ENCODE measurements at regions not wholly inside any gene's neighbourhood (a gene's known extent, or its start where the extent isn't known, plus 50 kb on each side); places are given as distances from the start of the nearest gene placed in this dataset.

DNA sequence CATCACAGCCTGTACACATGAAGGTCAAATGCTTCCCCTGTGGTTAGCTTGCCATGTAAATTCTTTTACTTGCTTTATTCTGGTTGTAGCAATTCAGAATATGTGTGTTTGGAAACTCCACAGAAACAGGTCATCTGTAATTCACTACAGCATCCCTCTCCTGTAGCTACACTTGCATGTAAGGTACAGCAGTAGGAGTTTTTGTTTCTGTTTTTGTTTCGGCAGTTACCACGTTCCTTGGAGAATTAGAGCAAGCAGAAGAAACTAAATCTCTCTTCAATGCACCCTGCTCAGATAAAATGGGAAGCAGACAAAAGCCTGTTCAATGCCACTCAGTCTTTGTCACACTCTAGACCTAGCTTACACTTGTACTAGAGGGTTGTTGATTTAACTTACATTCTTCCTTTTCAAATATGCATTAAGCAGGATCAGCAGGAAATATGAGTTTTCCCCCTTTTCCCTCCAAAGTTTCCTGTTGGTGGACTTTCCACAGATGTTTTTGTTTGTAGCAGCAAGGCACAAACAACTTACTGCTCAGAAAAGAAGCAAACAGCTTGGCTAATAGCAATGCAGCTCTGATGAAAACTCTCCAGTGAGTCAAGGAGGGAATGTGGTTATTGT is 80.9 kb downstream of the YIPF5 start:
- ATAC-seq (ENCODE audit: low FRiP score) (peak; percentile 7), DNase-seq (ENCODE audit: low spot score) (no peak)
- TF ChIP-seq, protein P1, sequence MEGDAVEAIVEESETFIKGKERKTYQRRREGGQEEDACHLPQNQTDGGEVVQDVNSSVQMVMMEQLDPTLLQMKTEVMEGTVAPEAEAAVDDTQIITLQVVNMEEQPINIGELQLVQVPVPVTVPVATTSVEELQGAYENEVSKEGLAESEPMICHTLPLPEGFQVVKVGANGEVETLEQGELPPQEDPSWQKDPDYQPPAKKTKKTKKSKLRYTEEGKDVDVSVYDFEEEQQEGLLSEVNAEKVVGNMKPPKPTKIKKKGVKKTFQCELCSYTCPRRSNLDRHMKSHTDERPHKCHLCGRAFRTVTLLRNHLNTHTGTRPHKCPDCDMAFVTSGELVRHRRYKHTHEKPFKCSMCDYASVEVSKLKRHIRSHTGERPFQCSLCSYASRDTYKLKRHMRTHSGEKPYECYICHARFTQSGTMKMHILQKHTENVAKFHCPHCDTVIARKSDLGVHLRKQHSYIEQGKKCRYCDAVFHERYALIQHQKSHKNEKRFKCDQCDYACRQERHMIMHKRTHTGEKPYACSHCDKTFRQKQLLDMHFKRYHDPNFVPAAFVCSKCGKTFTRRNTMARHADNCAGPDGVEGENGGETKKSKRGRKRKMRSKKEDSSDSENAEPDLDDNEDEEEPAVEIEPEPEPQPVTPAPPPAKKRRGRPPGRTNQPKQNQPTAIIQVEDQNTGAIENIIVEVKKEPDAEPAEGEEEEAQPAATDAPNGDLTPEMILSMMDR (IDR thresholded peaks at IDR 0.05), result no peak

DNA sequence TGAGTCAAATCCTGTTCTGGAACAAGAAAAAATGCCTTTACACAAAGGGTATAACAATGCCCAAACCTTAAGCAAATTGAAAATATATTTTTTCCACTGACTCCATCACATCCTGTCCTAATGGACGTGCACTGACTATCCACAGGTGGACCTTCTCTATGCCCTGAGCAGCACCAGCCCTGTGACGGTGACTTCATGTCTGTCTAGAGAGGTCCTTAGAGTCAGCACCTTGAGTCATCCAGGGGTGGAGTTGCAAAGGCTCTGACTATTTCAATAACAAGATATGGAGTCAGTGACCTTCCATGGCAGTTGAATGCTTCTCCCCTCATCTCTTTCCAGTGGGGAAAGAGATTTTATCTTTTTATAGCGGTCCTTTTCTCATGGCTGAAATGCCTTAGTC is 78.0 kb downstream of the YIPF5 start:
- TF ChIP-seq, protein P1 (IDR thresholded peaks at IDR 0.05), result no peak
- ATAC-seq (ENCODE audit: low FRiP score) (no peak), DNase-seq (ENCODE audit: low spot score) (no peak)

DNA sequence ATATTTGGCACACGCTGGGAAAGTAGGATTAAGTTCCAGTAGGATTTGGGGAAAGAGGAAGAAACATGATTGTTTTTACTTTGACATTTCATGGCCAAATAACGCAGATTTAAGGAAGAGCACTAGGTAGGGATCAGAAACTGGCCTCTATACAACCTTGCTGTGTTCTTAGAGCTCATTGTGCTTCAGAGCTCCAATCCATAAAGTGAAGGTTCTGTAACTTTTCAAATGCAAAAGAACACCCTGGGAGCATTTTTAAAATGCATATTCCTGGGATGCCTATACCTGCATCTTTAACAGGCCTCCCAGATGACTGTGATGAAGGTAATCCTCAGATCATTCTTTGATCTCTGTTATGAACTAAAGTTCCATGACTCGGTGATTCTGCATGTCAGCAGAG is 77.1 kb downstream of the YIPF5 start:
- TF ChIP-seq, protein P1 (IDR thresholded peaks at IDR 0.05), result no peak
- DNase-seq (ENCODE audit: low spot score) (no peak), ATAC-seq (ENCODE audit: low FRiP score) (no peak)

DNA sequence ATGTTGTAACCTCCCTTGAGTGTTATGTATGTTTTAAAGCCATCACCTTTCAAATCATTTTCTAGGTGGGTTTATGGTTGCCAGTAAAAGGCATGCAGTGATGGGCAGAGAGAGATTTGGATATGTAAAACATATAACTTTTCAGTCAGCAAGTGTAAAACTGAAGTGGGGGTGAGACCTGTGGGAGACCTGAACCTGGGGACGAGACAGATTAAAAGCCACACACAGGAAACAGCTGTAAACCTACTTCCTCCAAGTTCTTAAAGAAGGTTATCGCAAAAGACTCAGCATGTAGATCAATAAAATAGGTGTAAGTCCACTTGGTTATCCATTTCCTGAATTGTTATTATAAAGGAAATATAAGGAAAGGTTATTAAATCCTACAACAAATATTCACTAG is 76.6 kb downstream of the YIPF5 start:
- ATAC-seq (ENCODE audit: low FRiP score) (no peak), DNase-seq (ENCODE audit: low spot score) (no peak)
- TF ChIP-seq, protein P1 (IDR thresholded peaks at IDR 0.05), result no peak

DNA sequence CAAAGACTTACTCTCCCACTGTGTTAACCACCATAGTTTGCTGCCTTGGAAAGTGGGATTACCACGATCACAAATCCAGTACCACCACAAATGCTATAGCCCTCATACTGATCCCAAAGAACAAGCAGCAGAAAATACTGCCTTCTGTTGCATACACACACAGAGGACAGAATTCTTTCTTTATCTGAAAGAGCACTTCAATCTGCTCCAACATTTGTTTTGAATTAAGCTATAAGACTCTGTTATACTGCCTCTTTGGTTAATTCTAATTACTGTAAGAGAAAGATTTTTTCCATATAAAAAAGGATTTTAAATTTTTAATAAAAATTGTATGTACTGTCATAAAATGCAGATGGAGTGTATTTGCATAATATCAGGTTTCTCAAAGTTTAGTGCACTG is 69.8 kb downstream of the YIPF5 start:
- ATAC-seq (ENCODE audit: low FRiP score) (no peak), DNase-seq (ENCODE audit: low spot score) (no peak)
- TF ChIP-seq, protein P1 (IDR thresholded peaks at IDR 0.05), result no peak

DNA sequence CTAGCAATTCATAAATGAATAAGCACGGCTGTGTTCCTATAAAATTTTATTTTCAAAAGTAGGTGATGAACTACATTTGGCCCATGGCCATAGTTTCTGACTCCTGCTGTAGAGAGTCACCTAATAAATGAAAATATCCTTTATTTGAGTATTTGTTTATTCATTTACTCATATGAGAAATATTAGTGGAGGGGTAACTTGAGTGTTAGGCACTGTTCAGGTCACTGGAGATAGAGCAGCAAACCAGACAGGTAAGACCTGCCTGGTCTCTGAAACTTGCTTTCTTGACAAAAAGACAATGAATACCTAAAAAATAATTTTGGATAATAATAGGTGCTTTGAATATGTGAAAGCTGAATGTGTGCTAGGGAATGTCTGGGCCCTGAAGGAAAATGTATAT is 68.8 kb downstream of the YIPF5 start:
- no peak for DNase-seq (ENCODE audit: low spot score)
- TF ChIP-seq, protein P1 (IDR thresholded peaks at IDR 0.05), result no peak
- no peak for ATAC-seq (ENCODE audit: low FRiP score)

DNA sequence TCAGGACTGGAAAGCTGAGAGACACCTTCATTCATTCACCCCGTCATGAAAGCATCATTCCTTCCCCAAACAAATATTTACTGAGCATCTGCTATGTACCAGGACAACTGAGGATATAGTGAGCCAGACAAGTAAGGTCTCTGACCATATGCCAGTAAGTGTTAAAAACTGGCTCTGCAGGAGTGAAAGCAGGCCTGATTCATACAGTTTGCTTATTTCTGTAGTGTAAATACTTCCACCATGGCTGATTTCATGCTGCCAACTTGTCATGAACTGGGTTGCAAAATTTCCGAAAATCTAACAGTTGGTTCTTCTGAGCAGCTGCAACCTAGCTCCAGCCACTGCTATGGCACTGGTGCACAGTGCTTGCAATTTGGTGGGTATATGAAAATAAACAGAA is 68.1 kb downstream of the YIPF5 start:
- ATAC-seq (ENCODE audit: low FRiP score) (no peak), DNase-seq (ENCODE audit: low spot score) (no peak)
- TF ChIP-seq, protein P1 (IDR thresholded peaks at IDR 0.05), result no peak
